Stimulated activated CD4-positive, alpha-beta T cell treated with anti-CD3 and anti-CD28 coated beads, TNF-alpha, amount 100 ng/mL, for 48 hours (primary cell): ENCODE measurements at regions not wholly inside any gene's neighbourhood (a gene's known extent, or its start where the extent isn't known, plus 50 kb on each side); places are given as distances from the start of the nearest gene placed in this dataset.

Experiments
- DNase-seq, 3 donors: peaks; one replicate each; pipeline ENCODE4 v3.0.0-alpha.2; 2020; ENCODE audit warnings: low read depth in 3 of 3

DNA sequence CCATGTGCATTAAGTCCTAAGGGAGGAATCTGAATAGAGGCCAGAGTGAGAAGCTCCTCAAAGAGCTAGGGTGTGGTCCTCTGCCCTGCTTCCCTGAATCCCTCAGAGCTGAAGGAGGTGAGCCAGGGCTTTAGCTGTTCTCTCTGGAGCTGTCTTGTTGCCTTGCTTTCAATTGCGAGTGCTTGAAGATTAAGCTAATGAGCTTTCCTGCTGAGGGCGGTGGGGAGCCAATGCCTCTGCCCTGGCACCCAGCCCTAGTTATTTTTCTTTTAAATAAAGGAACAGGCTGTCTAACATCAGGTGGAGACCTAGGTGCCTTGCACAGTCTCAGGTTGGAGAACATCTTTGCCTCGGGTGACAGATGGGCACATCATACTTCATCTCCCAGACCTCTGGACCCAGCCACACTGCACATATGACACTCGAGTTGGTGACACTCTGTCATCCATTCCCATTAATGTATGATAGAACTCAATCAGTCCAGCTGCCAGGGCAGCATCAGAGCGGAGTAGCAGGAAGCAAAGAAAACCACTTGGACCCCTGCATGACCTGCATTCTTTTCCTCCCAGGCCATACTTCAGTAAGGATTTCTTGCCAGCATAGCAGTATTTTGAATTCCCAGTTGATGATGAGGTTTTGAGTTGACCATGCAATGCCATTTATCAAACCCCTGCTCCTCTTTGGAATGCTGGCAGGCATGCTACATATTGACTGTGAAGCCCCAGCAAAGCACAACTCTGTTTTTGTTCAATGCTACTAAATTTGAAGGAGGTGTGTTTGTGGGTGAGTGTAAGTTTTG, 292.7 kb downstream of the RNF144A start:
- DNase-seq = no peak

DNA sequence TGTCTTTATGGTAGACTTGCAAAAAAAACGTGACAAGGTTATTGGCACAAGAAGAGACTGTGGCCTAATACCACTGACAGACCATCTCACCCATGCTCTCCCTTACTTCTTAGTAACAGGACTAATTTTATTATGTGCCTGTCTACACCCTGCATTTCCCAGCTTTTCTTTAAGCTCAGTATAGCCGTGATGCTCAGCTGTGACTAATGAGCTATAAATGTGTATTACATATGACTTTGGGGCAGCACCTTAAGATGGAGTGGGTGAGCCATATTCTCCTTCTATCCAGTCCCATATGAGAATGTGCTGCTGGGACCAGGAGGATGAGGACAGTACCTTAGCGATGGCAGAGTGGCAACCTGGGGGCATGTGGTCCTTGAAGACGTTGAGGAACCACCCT, 293.5 kb downstream of the RNF144A start:
- DNase-seq = no peak

DNA sequence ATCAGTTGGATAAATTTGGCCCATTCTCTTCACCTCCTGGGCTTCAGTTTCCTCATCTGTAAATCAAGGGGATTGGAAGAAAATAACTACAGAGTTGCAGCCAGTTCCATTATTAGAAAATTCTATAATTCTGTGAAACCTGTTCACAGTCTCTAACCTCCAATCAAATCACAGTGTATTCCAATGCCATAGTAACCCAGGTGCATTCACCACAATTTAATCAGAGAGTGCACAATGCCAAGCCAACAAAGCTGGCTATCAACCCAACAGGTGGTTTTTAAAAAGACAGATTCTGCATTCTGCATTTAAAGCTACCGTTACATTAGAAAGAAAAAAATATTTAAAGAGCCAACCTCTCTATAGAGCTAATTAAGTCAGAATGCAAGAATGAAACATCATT, 308.6 kb downstream of the RNF144A start:
- no peak for DNase-seq

DNA sequence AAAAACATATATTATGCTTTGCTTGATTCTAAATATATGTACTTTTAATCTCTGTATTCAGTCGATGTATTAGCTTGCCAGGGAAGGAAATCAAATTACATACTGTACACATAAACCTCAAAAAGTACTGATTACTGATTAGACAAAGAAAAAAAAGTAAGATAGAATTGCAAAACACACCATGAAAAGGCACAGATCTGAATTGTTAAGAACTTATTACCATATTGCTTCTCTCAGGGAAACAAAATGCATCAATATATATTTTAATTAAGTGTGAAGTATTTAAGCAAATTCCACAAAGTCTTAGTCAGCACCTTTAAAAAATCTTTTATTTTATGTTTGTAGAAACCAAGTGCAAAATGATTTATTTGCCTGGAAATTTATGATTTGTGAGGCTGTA, 309.3 kb downstream of the RNF144A start:
- no peak for DNase-seq

DNA sequence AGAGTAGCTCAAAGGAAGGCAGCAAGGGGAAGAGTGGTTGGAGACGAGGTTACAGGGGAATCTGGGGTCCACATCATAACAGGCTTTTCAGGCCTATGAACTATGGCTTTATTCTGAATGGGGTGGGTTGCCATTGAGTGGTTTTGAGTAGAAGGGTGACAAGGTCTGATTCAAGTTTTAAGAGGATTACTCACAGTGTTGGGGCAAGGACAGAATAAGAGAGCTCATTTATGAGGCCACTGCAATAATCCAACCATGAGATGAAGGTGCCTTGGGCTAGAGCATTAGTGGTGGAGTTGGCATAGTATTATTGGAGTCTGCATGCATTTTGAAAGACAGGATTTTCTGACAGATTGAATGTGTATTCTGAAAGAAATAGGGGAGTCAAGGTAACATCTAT, 315.9 kb downstream of the RNF144A start:
- no peak for DNase-seq

DNA sequence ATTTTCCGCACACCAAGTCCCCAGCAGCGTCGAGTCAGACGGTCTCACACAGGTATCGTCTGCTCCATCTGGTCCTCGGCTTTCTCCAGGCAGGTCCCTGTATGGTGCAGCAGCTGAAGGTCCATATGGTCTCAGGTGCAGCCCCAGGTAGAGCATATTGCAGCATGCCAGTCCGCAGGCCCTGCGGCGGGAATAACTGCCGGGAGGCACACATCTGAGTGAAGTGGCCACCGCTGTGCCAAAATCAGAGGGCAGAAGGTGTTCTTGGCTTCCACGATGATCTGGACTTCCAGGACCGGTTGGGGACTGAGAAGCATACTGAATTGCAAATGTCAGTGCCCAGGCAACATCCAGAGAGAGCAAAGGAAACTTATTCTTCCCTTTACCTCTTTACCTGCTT, 320.3 kb downstream of the RNF144A start:
- DNase-seq = no peak

- DNase-seq = no peak
These were observed 321.9 kb downstream of the RNF144A start for GRCh38 chr2:7239078-7239477.

GRCh38 chr2:7241041-7241745, 324.0 kb downstream of the RNF144A start:
- DNase-seq = no peak

DNA sequence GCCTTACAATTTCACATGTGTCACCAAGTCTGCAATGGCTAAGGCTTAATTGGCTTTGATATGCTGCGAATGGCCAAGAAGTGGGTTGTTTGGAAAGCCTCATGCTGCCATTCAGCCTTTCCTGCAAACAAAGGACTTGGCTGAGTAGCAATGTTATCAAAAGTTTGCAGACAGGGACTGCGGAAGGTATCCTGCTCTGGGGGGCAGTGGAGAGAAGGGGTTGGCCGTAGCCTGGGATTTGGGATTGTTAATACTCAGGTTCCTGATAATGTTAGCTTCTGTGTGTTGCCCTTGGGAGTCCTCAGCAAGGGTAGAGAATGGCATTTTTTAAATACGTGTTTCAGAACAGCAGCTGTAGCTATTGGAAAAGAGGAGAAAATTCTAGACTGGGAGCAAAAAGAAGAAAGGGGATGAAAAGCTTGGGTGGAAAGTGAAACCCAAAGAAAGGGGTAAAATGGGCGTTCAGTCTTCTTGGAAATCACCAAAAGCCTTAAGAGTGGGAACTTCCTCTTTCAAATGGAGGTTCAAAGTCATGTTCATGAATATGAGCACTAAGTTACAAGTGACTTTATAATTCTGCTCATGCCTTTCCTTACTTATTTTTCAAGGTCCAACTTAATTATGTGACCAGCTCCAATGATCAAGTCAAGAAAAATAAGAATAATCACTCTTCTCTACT, 325.1 kb downstream of the RNF144A start:
- no peak for DNase-seq

DNA sequence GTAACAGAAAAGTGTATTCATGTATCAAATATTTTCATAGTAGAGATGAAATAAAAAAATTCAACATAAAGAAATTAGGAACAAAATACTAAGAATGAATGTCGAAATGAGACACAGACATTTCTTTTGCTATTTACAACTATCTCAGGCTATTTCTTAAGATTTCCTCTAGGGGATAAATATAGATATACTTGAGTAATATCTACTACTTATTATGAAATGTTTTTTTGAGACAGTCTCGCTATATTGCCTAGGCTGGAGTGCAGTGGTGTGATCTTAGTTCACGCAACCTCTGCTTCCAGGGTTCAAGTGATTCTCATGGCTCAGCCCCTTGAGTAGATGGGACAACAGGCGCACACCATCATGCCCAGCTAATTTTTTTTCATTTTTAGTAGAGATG, 326.1 kb downstream of the RNF144A start:
- no peak for DNase-seq

DNA sequence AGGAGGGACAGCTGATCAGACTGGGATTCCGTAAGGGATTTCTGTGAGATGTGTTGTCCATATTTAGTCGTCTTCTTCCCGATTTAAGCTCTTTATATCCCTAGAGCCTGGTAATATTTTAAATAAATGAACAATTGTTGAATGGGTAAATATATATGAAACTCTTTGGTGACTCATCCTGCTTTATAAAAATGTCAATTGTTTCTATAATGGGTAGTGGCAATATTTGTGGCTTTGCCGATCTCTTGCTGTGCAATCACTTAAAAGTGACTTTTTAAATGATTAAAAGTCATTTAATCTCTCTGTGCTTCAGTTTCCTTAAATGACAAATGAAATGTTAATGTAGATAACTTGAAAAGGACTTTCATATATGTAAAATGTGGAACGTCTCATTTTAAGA, 339.2 kb downstream of the RNF144A start:
- no peak for DNase-seq

- DNase-seq = no peak
These were observed 345.5 kb downstream of the RNF144A start for GRCh38 chr2:7262727-7263126.

GRCh38 chr2:7264791-7265190, 347.6 kb downstream of the RNF144A start:
- DNase-seq = no peak

GRCh38 chr2:7265286-7265685, 348.1 kb downstream of the RNF144A start:
- DNase-seq = no peak

DNA sequence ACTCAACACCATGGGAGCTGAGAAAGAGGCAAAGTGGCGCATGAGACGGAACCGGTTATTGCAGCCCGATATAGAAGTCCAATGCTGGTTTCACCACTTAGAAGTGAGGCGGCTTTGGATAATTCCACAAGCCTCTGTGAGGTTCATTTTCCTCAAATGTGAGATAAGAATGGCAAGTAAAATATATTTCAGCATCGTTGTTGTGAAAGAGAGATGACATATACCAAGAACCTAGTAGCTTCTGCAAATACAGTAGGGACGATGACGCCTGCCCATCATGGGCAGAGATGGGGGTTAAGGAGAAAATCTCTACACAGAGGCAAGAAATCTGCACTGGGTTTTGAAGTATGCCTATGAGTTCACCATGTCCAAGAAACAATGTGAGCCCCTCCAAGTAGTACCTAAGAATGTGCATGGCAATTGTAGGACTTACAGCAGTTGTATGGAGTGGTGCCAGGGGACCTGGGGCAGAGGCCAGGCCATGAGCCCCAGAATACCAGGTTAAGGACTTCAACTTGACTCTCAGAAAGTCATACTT, 352.0 kb downstream of the RNF144A start:
- no peak for DNase-seq

GRCh38 chr2:7270011-7270431, 352.8 kb downstream of the RNF144A start:
- no peak for DNase-seq

GRCh38 chr2:7272210-7272609, 355.0 kb downstream of the RNF144A start:
- no peak for DNase-seq

GRCh38 chr2:7278984-7279383, 361.8 kb downstream of the RNF144A start:
- DNase-seq = no peak

DNA sequence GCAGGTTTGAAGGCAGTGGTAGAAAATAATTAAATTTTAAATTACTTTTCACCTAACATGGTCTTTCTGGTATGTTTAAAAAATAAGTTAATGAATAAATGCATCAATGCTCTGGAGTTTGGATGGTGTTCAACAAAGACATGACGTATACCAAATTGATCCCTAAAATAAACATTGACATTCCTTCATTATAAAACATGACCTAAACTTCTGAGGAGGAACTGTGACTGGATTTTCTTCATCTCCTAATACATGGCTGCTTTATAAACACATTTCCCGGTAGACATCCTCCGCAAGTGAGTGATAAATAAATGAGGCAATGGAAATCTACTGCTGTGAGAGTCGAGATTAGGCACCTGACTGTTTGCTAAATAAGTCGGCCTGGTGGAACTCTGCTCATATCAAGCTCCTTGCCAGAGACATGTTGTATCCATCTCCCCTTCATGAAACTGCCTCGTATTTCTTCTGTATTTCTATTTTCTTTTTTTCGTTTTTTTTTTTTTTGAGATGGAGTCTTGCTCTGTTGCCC, 362.3 kb downstream of the RNF144A start:
- DNase-seq = no peak

- no peak for DNase-seq
These were observed 363.6 kb downstream of the RNF144A start for GRCh38 chr2:7280790-7281189.

GRCh38 chr2:7281231-7282201, 364.3 kb downstream of the RNF144A start:
- no peak for DNase-seq
